GM12892 (cell line): ENCODE measurements at regions not wholly inside any gene's neighbourhood (a gene's known extent, or its start where the extent isn't known, plus 50 kb on each side); places are given as distances from the start of the nearest gene placed in this dataset.

Source experiments
- POLR2A ChIP-seq: IDR thresholded peaks from 2 replicates; pipeline ENCODE4 v1.6.1; 2011; ENCODE audit warnings: low read depth, low read length, control low read depth
- POLR2AphosphoS5 ChIP-seq: IDR thresholded peaks from 2 replicates; pipeline ENCODE4 v1.6.1; 2011; ENCODE audit warnings: low read depth, low read length, control low read depth
- TAF1 ChIP-seq: IDR thresholded peaks from 2 replicates; pipeline ENCODE4 v1.6.1; 2011; ENCODE audit warnings: low read depth, mild to moderate bottlenecking, control low read depth, low read length, borderline replicate concordance

GRCh38 chr6:139550361-139550760, 175.9 kb upstream of the CITED2 start:
- TF ChIP-seq POLR2A (no peak), TAF1 (no peak), POLR2AphosphoS5 (no peak)
